ENCODE measurements at regions not wholly inside any gene's neighbourhood (a gene's known extent, or its start where the extent isn't known, plus 50 kb on each side); places are given as distances from the start of the nearest gene placed in this dataset.

DNA sequence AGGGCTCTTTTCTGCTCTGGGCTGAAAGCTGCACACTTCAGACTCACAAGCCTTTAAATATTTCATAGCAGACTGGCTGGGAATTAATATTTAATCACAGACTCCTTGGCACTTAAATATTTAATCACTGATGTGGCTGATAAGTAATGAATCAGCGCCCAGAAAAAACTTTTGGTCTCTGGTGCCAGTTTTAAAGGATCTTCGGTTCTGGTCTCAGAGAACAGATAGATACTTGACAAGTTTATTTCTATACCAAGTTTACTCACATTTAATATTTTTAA is 201.2 kb downstream of the MYCN start:
- no peak for DNase-seq

DNA sequence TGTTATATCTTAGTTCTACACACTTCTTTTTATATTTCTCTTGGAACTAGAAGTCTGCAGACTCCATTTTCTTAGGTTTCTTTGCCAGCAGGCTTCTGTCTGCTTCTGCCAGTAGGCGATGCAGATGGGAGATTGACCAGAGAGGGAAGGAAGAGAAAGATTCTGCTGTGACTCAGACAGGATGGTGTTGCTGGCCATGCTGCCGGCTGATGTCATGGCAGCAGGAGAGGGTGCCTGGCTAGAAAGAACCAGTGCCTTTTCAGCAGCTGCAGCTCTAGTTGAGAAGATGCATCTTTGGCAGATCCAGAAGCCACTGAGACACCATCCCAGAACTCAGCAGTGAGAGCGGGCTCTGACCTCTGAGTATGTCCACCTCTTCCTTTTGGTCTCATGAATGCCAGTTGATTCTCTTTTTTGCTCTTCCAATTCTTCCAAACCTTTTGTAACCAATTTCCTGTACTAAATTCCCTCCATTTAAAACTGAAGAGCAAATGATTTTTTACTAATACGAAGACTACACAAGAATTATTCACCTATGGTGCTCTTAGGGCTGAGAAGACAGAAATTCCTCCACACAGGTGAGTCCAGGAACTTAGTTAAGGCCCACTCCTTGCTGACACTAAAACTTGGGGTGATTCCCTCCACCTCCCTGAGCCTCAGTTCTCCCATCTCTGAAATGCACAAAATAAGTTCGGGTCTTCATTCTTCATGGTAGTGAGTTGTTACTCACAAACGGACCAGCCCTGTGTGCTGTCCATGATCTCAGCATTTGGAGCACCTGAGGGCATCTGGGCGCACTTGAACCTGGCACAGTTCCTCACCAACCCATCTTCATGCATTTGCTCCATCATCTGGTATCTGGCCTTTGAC is 200.7 kb downstream of the MYCN start:
- no peak for DNase-seq

- no peak for DNase-seq
Measured at GRCh38 chr2:16139663-16140615, 199.6 kb downstream of the MYCN start.

GRCh38 chr2:16138811-16139662 is 198.7 kb downstream of the MYCN start:
- no peak for DNase-seq

- DNase-seq = no peak
Measured at GRCh38 chr2:16137080-16137755, 196.9 kb downstream of the MYCN start.

DNA sequence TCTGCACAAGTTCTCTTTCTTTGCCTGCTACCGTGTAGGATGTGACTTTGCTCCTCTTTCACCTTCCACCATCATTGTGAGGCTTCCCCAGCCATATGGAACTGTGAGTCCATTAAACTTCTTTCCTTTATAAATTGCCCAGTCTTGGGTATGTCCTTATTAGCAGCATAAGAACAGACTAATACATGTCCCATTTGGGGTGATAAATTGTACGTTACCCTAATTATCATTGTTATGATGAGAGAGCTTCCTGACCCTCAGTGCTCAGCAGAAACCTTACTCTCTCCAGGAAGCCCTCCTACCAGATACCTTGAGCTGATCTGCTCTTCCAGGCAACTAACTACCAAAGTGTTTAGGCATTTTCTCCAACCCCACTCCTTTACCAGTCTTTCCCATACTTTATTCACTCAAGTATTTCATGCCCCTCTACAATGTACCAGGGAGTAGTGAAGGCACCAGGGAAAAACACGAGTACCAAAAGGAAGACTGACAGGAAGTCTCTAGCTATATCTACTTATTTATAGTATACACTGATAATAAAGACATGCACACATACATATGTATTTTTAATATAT is 196.2 kb downstream of the MYCN start:
- DNase-seq = no peak

- DNase-seq = no peak
Measured at GRCh38 chr2:16135913-16136310, 195.6 kb downstream of the MYCN start.

DNA sequence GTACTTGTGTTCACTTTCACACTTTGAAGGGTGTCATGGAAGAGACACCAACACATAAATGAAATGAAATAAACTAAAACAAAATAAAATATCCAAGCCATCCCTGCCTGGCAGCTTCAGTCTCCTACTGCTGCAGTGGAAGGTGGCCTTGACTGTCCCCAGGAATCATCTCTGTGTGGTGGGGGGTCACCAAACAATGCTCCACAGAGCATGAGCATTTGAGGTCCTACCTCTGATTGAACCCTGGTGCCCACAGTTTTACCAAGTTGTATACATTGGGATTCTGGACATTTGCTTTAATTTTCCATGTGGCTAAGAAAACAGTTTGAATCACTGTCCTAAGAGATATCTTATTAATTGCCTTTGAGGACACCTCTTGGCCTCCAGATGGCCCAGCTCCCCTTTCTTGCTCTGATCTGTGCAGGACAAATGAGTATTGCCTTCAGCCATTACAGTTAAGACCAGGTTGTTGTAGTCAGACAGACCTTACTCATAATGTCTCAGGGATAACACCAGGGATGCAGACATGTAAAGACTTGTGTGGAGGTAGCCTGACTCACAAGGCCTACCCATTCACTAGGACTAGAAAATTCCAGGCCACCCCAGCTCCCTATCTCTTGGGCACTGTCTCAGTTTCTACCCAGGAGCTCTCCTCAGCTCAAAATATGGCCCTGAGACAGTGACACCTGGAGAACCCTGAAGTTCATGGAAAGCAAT is 195.0 kb downstream of the MYCN start:
- DNase-seq = no peak

- DNase-seq = no peak
Measured at GRCh38 chr2:16134436-16135165, 194.3 kb downstream of the MYCN start.

GRCh38 chr2:16130906-16131400 is 190.6 kb downstream of the MYCN start:
- DNase-seq = no peak

DNA sequence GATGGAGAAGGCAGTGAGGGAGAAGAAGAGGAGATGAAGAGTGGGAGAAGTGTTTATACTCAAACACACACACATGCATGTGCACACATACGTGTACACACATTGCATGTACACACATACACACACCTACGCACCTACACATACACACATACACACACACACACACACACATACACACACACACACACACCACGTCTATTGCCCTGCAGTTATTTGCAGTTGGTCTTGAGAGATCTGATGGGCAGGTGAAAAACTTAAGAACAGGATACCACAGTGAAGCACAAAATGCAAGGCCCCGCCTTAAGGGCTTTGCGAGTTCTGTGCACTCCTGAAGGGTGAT is 190.2 kb downstream of the MYCN start:
- no peak for DNase-seq

GRCh38 chr2:16129716-16130540 is 189.6 kb downstream of the MYCN start:
- DNase-seq = no peak

DNA sequence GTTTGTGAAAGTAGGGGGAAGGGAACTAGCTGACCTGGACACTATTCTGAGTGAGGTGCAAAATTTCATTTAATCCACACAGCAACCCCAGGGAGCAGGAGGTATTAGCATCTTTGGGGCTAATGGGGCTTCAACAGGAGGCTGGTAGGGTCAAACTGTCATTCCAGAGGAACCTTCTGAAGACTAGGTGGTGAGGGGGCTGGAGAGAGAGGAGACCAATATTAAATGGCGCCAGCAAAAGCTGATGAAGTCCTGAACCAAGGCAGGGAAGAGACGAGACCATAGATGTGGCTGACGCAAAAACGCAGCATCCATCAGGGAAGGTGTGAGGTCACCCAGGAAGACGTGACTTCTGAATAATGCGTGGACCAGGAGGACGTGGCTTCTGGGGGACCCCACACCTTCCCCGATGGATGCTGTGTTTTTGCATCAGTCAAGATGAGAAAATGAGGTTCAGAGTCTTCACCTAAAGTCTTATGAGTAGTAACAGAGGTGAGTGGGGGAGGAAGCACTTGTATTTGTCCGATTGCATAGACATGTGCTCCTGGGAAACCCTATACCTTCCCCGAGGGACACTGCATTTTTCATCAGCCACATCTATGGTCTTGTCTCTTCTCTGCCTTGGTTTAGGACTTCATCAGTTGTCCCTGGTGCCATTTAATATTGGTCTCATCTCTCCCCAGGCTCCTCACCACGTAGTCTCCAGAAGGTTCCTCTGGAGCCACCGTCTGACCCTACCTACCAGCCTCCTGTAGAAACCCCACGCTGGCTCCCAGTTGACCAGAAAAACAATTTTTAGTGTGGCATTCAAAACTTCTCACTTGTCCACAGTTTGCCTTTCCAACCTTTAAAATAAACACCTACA is 188.6 kb downstream of the MYCN start:
- DNase-seq = no peak

GRCh38 chr2:16127958-16128357 is 187.6 kb downstream of the MYCN start:
- DNase-seq = no peak

GRCh38 chr2:16127276-16127940 is 187.1 kb downstream of the MYCN start:
- DNase-seq = no peak

DNA sequence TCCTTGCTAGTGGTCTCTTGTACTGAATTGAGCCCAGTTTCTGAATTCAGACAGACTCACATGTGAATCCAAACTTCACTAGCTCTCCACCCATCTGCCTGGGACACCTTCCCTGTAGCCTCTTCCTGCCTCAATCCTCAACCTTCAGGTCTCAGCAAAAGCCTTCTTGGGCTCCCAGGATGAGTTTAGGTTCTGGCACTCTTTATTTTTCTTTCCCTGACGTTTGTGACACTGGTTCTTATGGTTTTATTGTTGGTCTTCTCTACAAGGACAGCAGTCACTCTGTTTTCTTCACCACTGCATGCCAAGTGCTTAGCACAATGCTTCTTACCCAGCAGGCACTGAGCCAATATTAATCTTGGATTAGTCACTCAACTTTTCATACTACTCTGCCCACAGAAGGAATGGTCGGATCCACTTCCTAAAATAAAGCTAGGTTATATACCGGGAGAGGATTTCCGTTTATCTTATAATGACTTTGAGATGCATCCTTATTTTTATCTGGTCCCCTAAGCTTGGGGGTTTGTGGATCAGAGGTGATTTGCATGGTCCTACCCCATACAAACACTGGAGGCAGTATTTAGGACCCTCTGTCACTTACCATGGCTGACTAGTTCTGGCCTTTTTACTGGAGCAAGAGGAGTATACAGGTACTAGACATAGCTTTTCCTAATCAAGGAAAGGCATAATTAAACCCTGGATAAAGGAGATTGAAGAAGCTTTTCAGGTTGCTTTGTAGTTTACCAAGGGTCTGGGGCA is 186.3 kb downstream of the MYCN start:
- no peak for DNase-seq
